RWPE1 (cell line): ENCODE measurements at regions not wholly inside any gene's neighbourhood (a gene's known extent, or its start where the extent isn't known, plus 50 kb on each side); places are given as distances from the start of the nearest gene placed in this dataset.

Experiments used
- CTCF ChIA-PET: fragments of 350-600 bp; sonication (Branson Sonifier 250); formaldehyde crosslinking; extraction: SDS; loops from one replicate; lab custom pipeline; 2021; lab: Yijun Ruan, JAX
- POLR2A ChIA-PET: fragments of 400-600 bp; formaldehyde crosslinking; extraction: SDS; loops from one replicate; lab custom pipeline; 2020; ENCODE audit warnings: antibody characterized with exemption; ENCODE audit not compliant: low non-redundant PET; lab: Yijun Ruan, JAX
- DNase-seq: peaks from one replicate; pipeline ENCODE4 v3.0.0; 2012; ENCODE audit warnings: low spot score
- H3K27ac ChIP-seq: fragments of 450-650 bp; 2 replicates; pipeline ENCODE4 v1.5.1; 2017
- CTCF ChIP-seq: fragments of 450-650 bp; conservative IDR thresholded peaks from 2 replicates; pipeline ENCODE4 v1.5.1; 2017; ENCODE audit warnings: low read depth, mild to moderate bottlenecking

GRCh38 chr5:107293541-107294210 is 377.1 kb downstream of the EFNA5 start:
- no peak for DNase-seq
- POLR2A ChIA-PET, result no interaction called here
- H3K27ac ChIP-seq, result no peak overlapping the region
- CTCF ChIA-PET, result no interaction called here
- TF ChIP-seq CTCF, result no peak

- TF ChIP-seq CTCF, result no peak
- POLR2A ChIA-PET, result no interaction called here
- H3K27ac ChIP-seq, result no peak overlapping the region
- DNase-seq, result no peak
- CTCF ChIA-PET, result no interaction called here
These were observed 378.9 kb downstream of the EFNA5 start for GRCh38 chr5:107291866-107292265.

GRCh38 chr5:107290780-107291398 is 379.8 kb downstream of the EFNA5 start:
- CTCF ChIA-PET, result no interaction called here
- TF ChIP-seq CTCF, result no peak
- POLR2A ChIA-PET, result no interaction called here
- DNase-seq, result no peak
- no peak overlapping the region for H3K27ac ChIP-seq

GRCh38 chr5:107289030-107289714 is 381.6 kb downstream of the EFNA5 start:
- TF ChIP-seq CTCF, result no peak
- CTCF ChIA-PET, result no interaction called here
- DNase-seq, result no peak
- H3K27ac ChIP-seq, result no peak overlapping the region
- POLR2A ChIA-PET, result no interaction called here

- ChIA-PET CTCF (no interaction called here), POLR2A (no interaction called here)
- no peak for DNase-seq
- TF ChIP-seq CTCF, result no peak
- H3K27ac ChIP-seq, result no peak overlapping the region
These were observed 384.2 kb downstream of the EFNA5 start for GRCh38 chr5:107286447-107287098.

- no peak overlapping the region for H3K27ac ChIP-seq
- no peak for DNase-seq
- CTCF ChIA-PET, result interaction anchor here (0.5 kb wide), 1 partner anchor 310 kb away, joined by 3 read pairs; no protein-coding TSS in a partner anchor
- POLR2A ChIA-PET, result no interaction called here
- no peak for TF ChIP-seq CTCF
These were observed 385.0 kb downstream of the EFNA5 start for GRCh38 chr5:107285772-107286171.
